RWPE1 (cell line): ENCODE measurements at regions not wholly inside any gene's neighbourhood (a gene's known extent, or its start where the extent isn't known, plus 50 kb on each side); places are given as distances from the start of the nearest gene placed in this dataset.

Experiments
- CTCF ChIA-PET: fragments of 350-600 bp; sonication (Branson Sonifier 250); formaldehyde crosslinking; extraction: SDS; loops from one replicate; lab custom pipeline; 2021; lab: Yijun Ruan, JAX
- POLR2A ChIA-PET: fragments of 400-600 bp; formaldehyde crosslinking; extraction: SDS; loops from one replicate; lab custom pipeline; 2020; ENCODE audit warnings: antibody characterized with exemption; ENCODE audit not compliant: low non-redundant PET; lab: Yijun Ruan, JAX
- DNase-seq: peaks from one replicate; pipeline ENCODE4 v3.0.0; 2012; ENCODE audit warnings: low spot score
- H3K27ac ChIP-seq: fragments of 450-650 bp; 2 replicates; pipeline ENCODE4 v1.5.1; 2017
- TF ChIP-seq, protein P1 (sequence below): fragments of 450-650 bp; conservative IDR thresholded peaks from 2 replicates; pipeline ENCODE4 v1.5.1; 2017; ENCODE audit warnings: low read depth, mild to moderate bottlenecking

DNA sequence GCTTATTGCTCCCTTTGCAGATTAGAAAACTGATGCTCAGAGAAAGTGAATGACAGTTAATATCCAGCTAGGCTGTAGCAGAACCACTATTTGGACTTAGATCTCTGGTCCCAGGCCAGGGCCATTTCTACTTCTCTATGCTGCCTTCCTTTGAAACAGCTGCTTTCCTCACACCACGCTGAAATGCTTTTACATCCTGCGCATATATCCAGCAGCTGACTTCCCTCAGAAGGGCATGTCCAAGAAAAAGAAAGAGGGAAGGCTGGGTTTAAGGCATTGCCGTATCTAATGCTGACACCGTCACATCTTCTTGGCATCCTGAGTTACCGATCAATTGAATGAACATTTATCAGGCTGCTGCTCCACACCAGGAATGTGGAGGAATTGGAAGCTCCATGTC is 122.4 kb downstream of the UBE2U start:
- ChIA-PET CTCF (no interaction called here), POLR2A (no interaction called here)
- TF ChIP-seq, protein P1, sequence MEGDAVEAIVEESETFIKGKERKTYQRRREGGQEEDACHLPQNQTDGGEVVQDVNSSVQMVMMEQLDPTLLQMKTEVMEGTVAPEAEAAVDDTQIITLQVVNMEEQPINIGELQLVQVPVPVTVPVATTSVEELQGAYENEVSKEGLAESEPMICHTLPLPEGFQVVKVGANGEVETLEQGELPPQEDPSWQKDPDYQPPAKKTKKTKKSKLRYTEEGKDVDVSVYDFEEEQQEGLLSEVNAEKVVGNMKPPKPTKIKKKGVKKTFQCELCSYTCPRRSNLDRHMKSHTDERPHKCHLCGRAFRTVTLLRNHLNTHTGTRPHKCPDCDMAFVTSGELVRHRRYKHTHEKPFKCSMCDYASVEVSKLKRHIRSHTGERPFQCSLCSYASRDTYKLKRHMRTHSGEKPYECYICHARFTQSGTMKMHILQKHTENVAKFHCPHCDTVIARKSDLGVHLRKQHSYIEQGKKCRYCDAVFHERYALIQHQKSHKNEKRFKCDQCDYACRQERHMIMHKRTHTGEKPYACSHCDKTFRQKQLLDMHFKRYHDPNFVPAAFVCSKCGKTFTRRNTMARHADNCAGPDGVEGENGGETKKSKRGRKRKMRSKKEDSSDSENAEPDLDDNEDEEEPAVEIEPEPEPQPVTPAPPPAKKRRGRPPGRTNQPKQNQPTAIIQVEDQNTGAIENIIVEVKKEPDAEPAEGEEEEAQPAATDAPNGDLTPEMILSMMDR: no peak
- no peak overlapping the region for H3K27ac ChIP-seq
- no peak for DNase-seq

DNA sequence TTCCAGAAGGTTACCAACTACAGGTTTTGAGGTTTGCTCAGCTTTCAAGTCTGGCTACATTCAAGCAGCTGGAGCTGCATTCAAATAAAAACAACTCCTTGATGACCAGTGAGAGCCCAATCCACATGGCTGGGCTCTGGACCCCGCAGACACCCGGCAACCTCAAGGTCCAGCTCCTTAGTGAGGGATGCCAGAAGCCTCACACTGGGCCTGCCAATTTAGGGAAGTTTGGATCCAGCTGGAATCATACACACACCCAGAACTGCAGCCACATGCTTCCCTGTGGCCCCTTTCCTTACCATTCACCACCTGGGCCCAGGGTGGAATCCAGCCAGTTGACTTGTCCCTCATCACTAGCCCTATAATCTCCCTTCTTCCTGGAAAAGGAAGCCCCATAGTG is 123.7 kb downstream of the UBE2U start:
- CTCF ChIA-PET: no interaction called here

DNA sequence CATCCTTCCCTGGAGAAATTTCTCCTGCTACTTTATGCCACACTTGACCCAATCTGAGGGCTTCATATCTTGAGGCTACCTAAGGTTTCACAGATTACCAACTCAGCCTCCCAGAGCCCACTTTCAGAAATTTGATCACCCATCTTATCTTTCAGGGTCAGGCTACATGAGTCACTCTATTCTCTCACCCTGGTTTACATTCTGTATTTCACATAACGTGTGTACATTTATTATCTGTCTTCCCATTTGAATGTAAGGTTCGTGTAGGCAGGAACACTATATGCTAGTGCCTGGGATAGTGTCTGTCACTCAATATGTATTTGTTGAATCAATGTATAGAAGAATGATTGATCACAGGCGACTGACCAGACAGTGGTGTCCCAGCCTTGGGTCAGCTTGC is 124.8 kb downstream of the UBE2U start:
- ChIA-PET POLR2A (no interaction called here), CTCF (interaction anchor here (0.5 kb wide), 1 partner anchor 268 kb away, joined by 4 read pairs; no protein-coding TSS in a partner anchor)
- TF ChIP-seq, protein P1: no peak

More for the DNA sequence above, 123.7 kb downstream of the UBE2U start:
- DNase-seq: no peak
- TF ChIP-seq, protein P1: no peak
- POLR2A ChIA-PET: no interaction called here
- H3K27ac ChIP-seq: no peak overlapping the region

DNA sequence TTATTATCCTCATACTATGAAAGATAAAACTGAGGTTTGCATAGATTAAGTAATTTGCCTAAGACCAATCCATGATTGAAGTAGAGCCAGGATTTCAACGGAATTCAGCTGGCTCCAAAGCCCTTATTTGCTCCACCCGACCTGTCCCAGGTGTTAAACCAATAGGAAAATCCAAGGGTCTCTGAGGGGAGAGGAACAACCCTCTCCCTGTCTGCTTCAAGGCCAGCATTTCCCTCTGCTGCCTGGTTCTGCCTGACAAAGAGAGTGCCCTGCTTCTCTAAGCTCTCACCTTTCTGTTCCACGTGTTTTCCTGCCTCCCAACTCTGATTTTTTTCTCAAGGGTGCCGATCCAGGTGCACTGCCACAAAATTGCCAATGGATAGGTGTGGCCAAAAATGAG is 127.4 kb downstream of the UBE2U start:
- DNase-seq: no peak
- CTCF ChIA-PET: interaction anchor here (0.6 to 0.7 kb wide), 2 partner anchors 17 to 30 kb away, joined by 3 to 4 read pairs; no protein-coding TSS in a partner anchor

More for the DNA sequence above, 124.8 kb downstream of the UBE2U start:
- H3K27ac ChIP-seq: no peak overlapping the region
- DNase-seq: no peak

DNA sequence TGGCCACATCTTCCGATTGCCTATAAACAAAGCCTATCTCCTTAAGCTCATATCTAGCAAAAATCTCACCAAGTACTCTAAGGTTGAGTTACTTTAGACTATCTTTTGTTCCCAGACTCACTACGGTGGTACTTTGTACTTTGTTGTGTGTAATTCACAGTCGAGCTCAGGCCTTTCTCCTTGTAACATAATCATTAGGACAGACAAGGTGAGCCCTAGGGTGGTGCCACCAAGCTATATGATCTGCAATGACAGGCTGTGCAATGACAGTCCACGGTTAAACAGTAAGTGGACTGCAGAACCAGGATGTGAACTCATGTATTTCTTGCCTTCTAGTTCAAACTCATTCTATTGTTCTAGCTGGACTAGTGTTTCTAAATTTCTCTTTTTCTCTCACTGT is 132.2 kb downstream of the UBE2U start:
- H3K27ac ChIP-seq: no peak overlapping the region
- TF ChIP-seq, protein P1: no peak
- POLR2A ChIA-PET: interaction anchor here (0.8 kb wide), 1 partner anchor 27 kb away, joined by 3 read pairs; no protein-coding TSS in a partner anchor
- CTCF ChIA-PET: no interaction called here
- no peak for DNase-seq

More for the DNA sequence above, 127.4 kb downstream of the UBE2U start:
- no peak overlapping the region for H3K27ac ChIP-seq
- TF ChIP-seq, protein P1: no peak
- POLR2A ChIA-PET: no interaction called here

DNA sequence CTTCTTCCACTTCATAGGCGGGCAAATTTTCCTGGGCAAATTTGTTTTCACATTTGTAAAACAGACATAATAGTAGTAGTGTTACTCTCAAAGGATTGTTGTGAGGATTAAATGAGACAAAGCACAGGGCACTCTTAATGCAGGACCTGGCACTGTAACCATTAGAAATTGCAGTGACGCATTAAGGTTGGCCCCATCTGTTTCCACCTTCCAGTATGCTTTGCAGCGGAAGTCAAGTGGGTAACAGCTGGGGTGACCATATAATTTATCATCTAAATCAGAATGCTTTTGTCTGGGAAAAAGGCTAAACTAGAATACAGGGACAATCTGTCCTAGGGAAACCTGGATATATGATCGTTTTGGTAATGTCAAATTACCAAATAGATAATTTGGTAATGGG is 132.5 kb upstream of the CACHD1 start:
- no peak overlapping the region for H3K27ac ChIP-seq
- ChIA-PET POLR2A (no interaction called here), CTCF (interaction anchor here (0.6 kb wide), 1 partner anchor 961 kb away, joined by 3 read pairs; no protein-coding TSS in a partner anchor)
- TF ChIP-seq, protein P1: no peak
- DNase-seq: no peak
